DMS114 treated with DMSO at 0.1 percent for 48 hours (cell line): ENCODE measurements at regions not wholly inside any gene's neighbourhood (a gene's known extent, or its start where the extent isn't known, plus 50 kb on each side); places are given as distances from the start of the nearest gene placed in this dataset.

ENCODE experiments used
- DNase-seq: peaks from one replicate; lab custom pipeline; 2025; ENCODE audit not compliant: unreplicated experiment; lab: John Stamatoyannopoulos, UW

DNA sequence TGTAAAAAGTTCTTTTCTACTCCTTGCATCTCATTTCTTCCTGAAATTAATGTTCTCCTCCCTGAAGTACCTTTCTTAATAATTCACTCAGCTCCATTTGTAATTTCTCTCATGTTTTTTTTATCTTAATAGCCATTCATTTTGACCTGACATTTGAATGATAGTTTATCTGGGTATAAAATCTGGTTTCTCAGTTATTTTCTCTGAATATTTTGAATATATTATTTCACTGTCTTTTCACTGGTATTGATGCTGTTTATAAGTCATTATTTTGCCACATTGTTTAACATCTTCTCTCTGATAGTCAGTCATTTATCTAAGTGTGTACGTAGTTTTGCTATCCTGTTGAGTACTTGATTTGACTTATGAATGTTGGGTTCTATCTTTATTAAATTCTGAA lies 68.8 kb upstream of the ARHGAP18 start:
- DNase-seq = no peak

DNA sequence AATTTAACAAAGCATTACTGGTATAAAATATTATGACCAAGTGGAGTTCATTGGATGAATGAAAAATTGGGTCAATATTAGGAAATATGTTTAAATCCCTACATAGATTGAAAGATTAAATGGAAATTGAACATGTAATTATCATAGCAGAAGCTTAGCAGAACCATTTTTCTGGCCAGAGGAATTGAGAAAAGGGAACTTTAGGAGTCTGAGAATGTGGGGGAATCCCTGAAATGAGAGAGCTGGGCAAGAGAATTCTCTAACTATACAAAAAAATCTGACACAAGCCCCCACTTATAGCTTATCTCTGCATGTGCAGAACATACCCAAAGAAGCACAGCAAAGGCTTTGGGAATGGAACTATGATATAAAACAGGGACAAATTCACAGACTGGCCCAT lies 67.4 kb upstream of the ARHGAP18 start:
- DNase-seq = no peak

- DNase-seq = no peak
Observed at GRCh38 chr6:129776542-129777330, 66.8 kb upstream of the ARHGAP18 start.

- peak; percentile 10 for DNase-seq
Observed at GRCh38 chr6:129774697-129775447, 64.9 kb upstream of the ARHGAP18 start.

GRCh38 chr6:129773304-129773703 lies 63.3 kb upstream of the ARHGAP18 start:
- DNase-seq = no peak

- no peak for DNase-seq
Observed at GRCh38 chr6:129771678-129772077, 61.7 kb upstream of the ARHGAP18 start.

DNA sequence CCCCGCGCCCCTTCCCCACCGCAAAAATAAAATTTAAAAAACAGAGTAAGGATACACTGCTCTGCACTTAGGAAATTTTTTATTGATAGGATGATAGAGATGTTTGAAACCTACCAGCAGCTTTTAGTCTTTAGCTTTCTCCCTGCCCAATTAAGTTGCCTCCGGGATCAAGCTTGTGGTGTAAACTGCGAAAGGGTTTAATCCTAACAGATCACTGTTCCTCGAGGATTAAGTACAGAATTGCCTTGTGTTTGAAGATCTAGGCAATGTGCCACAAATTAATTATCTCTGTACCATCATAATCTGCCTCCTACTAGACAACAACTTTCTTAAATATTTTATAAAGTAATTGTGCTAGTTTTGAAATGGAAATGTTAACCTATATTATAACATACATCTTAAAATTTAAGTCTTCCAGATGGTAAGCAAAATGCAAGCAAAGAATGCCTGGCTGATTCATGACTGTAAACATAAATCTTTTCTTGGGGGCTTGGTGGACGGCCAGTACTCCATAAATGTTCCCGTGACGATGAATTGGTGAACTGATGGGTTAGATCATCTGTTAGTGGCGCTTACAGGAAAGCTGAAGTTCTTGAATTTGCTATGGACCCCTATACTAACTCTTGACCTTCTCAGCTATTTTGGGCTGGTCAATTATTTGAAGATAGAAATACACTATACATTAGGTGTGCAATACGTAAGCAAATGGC lies 58.0 kb upstream of the ARHGAP18 start:
- DNase-seq = no peak

DNA sequence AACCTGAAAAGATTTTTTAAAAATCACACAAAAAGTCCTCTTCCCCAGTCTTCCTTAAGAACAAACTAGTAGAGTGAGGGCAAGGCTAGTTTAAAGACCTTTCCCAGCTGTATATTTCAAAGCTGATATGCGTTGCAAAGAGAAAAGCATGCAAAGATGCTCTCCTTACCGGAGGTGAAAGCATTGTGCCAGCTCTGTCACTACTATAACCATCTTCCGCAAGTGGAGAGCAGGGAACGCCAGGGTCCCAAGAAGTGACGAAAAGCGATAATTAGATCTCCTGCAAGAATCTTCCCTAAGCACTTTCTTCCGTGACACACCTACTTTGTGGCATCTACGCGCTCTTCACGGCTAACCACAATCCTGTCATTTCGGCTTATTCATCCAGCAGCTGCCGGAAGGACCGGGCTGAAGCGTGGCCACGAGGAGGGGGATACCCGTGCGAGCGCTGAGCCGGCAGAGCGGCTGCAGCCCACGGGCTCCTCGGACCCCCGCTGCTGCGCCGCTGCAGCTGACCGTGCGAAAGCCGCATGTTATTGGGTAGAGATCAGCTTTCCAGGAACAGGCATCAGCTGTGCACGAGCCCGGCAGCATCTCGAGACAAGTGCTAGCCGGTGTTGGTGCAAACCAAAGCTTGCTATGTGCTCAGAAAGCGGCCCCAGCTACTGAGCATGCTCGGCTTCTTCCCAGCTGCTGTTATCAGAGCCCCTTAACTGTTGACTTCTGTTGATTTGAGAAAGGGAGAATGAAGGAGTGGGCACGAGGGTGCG lies 57.2 kb upstream of the ARHGAP18 start:
- no peak for DNase-seq

DNA sequence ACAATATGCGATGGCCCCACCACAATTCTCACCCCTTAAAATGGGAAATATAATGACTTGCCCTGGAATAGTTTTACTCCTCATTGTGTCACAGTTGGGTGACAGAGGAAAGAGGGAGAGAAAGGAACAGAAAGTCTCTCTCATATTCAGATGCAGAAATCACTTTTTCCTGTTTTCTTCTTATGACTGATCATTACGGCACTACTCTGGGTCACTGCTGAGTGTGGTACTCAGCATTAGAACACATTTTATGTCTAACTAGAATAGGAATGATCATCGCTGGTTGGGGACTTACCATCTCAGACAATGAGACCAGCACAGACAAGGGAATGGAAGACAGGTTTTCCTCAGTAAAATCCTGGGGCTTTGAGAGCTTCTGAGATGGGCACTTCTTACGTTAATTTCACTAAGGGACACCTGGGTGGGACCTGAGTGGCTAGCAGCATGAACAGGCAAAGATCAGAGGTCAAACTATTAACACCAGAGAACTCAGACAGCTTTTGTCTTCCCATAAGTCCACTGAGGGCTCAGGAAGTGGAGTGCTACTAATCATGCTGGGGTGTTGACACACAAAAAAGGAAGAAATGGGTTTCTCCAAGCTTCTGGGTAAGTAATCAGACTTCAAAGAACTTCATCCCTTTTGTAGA lies 54.9 kb upstream of the ARHGAP18 start:
- DNase-seq = no peak

DNA sequence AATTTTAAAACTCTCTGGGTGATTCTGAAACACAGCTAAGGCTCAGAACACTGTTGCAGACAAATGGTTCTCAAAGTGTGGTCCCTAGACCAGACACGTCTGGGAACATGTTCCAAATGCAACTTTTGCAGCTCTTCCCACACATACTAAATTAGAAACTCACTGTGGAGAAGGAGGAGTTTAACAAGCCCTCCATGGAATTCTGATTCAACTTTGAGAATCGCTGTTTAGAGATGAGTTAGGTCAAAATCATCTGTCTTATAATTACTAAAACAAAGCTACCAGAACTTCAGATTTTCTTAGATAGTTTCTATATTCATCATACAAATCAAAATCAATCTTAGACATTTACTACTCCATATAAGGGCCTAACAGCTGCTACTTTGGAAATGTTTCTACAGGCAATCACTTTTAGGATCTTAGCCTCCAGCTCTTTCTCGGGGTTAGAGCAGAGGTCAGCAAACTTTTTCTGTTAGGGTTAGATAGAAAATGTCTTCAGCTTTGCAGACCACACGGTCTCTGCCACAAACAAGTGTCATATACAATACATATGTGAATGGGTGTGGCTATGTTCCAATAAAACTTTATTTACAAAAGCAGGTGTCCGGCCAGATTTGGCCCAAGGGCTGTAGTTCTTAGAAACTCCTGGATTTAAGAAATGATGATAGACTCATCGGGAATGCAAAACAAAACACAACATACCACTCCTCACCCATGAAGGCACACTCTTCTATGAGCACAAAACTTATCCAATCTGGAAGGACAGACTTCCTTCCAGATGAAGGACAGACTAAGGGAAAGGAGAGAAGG lies 50.0 kb upstream of the ARHGAP18 start:
- no peak for DNase-seq
